ENCODE measurements at regions not wholly inside any gene's neighbourhood (a gene's known extent, or its start where the extent isn't known, plus 50 kb on each side); places are given as distances from the start of the nearest gene placed in this dataset.

- Histone ChIP-seq H2BK20ac (ENCODE audit: low read depth, low read length) (no peak overlapping the region), H3K36me3 (ENCODE audit: control insufficient read depth, insufficient read depth, low read length) (no peaks in the 10 kb centered on the region), H3K18ac (ENCODE audit: low read depth, low read length) (no peak overlapping the region), H3K4me3 (ENCODE audit: insufficient read depth, low read depth, low read length) (no peak overlapping the region), H3K9me3 (ENCODE audit: control insufficient read depth, insufficient read depth, low read length) (peaks cover 12% of the 10 kb centered on the region), H2AFZ (replicated peaks; ENCODE audit: low read length, poor library complexity) (no peak overlapping the region), H2AK5ac (ENCODE audit: low read depth, low read length) (no peak overlapping the region), H4K5ac (ENCODE audit: low read depth, low read length) (no peak overlapping the region), H3K27ac (ENCODE audit: insufficient read depth, low read length) (no peak overlapping the region), H2BK15ac (ENCODE audit: low read depth, low read length) (no peak overlapping the region), H3K4me1 (ENCODE audit: control insufficient read depth, insufficient read depth, low read length) (no peaks in the 10 kb centered on the region), H3K56ac (ENCODE audit: extremely low read depth, insufficient read depth, low read length) (no peak overlapping the region), H2BK120ac (ENCODE audit: low read depth, low read length) (no peak overlapping the region), H4K20me1 (ENCODE audit: insufficient read depth, low read length) (no peaks in the 10 kb centered on the region), H3K79me1 (ENCODE audit: low read depth in 1 of 2, low read length in 2 of 2) (no peaks in the 10 kb centered on the region), H3K23ac (ENCODE audit: low read depth, low read length) (no peak overlapping the region), H2BK5ac (ENCODE audit: low read depth, low read length, poor library complexity, severe bottlenecking) (no peak overlapping the region), H4K91ac (ENCODE audit: insufficient read depth, low read depth, low read length) (no peak overlapping the region), H3K9ac (ENCODE audit: low read depth, low read length) (no peak overlapping the region), H3K4me2 (ENCODE audit: low read depth, low read length) (no peak overlapping the region), H3K14ac (replicated peaks; ENCODE audit: low read depth, low read length) (no peak overlapping the region), H2AK9ac (replicated peaks; ENCODE audit: low read depth, low read length, poor library complexity) (peak overlapping the region; percentile 65), H4K8ac (ENCODE audit: low read depth in 2 of 2, low read length in 2 of 2) (no peak overlapping the region), H3K4ac (ENCODE audit: low read depth, low read length) (no peak overlapping the region), H3K9me1 (ENCODE audit: insufficient read depth, low read length) (no peaks in the 10 kb centered on the region), H3K27me3 (ENCODE audit: control insufficient read depth, insufficient read depth, low read length) (no peaks in the 10 kb centered on the region)
- no peak for ATAC-seq (ENCODE audit: low read depth)
- in situ Hi-C loops (cut with MboI; ENCODE audit: low sequenced_read_pairs), result no loop called here
- no TSS peak for BruUV-seq (replicated peaks)
- intact Hi-C loops (cut with micrococcal nuclease), result no loop called here
- dilution Hi-C loops (cut with HindIII; ENCODE audit: low sequenced_read_pairs, unreplicated experiment), result no loop called here
- CTCF ChIA-PET, result no interaction called here
- 22% methylated on average over 6 of the region's 6 CpGs; no CpG with 5 or more reads in 1 of the 2 experiments for whole genome bisulfite sequencing, 2 experiments (ENCODE audit: extremely low coverage in 2 of 2, insufficient read length in 1 of 2)
- POLR2A ChIA-PET (ENCODE audit: unreplicated experiment), result no interaction called here
- DNase-seq, result no peak
- TF ChIP-seq, protein P1, sequence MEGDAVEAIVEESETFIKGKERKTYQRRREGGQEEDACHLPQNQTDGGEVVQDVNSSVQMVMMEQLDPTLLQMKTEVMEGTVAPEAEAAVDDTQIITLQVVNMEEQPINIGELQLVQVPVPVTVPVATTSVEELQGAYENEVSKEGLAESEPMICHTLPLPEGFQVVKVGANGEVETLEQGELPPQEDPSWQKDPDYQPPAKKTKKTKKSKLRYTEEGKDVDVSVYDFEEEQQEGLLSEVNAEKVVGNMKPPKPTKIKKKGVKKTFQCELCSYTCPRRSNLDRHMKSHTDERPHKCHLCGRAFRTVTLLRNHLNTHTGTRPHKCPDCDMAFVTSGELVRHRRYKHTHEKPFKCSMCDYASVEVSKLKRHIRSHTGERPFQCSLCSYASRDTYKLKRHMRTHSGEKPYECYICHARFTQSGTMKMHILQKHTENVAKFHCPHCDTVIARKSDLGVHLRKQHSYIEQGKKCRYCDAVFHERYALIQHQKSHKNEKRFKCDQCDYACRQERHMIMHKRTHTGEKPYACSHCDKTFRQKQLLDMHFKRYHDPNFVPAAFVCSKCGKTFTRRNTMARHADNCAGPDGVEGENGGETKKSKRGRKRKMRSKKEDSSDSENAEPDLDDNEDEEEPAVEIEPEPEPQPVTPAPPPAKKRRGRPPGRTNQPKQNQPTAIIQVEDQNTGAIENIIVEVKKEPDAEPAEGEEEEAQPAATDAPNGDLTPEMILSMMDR (conservative IDR thresholded peaks at IDR 0.05; ENCODE audit: low read depth, low read length), result no peak
- TF ChIP-seq CHD1 (IDR thresholded peaks at IDR 0.05; ENCODE audit: low read depth, low read length) (no peak), ELK1 (IDR thresholded peaks at IDR 0.05; ENCODE audit: borderline replicate concordance, low read depth, low read length) (no peak), RAD21 (IDR thresholded peaks at IDR 0.05; ENCODE audit: low read length) (no peak), FOS (IDR thresholded peaks at IDR 0.05; ENCODE audit: low read depth, low read length) (no peak), SMC3 (IDR thresholded peaks at IDR 0.05; ENCODE audit: low read depth, low read length) (no peak), RCOR1 (IDR thresholded peaks at IDR 0.05; ENCODE audit: insufficient replicate concordance, low read length) (no peak), CEBPB (IDR thresholded peaks at IDR 0.05; ENCODE audit: low read depth, low read length) (no peak), USF2 (IDR thresholded peaks at IDR 0.05; ENCODE audit: low read depth, low read length) (no peak), NFE2L2 (IDR thresholded peaks at IDR 0.05; ENCODE audit: low read depth, low read length) (no peak), MXI1 (IDR thresholded peaks at IDR 0.05; ENCODE audit: borderline replicate concordance, low read depth, low read length) (no peak), POLR2A (IDR thresholded peaks at IDR 0.05; ENCODE audit: low read depth, low read length) (no peak), BHLHE40 (IDR thresholded peaks at IDR 0.05; ENCODE audit: low read depth, low read length) (no peak), MAZ (IDR thresholded peaks at IDR 0.05; ENCODE audit: borderline replicate concordance, low read depth, low read length) (no peak)
Measured at GRCh38 chr17:5901731-5902130, 168.4 kb upstream of the WSCD1 start.
